K562 (cell line): ENCODE measurements at regions not wholly inside any gene's neighbourhood (a gene's known extent, or its start where the extent isn't known, plus 50 kb on each side); places are given as distances from the start of the nearest gene placed in this dataset.

Experiments
- DNMT1 ChIP-seq: fragments of 450-650 bp; IDR thresholded peaks from 2 replicates; pipeline ENCODE4 v1.6.1; 2016; ENCODE audit warnings: antibody characterized with exemption, mild to moderate bottlenecking
- FOXK2 ChIP-seq, 2 experiments: fragments of 450-650 bp; IDR thresholded peaks in 1 of 2; conservative IDR thresholded peaks in 1 of 2; 2 replicates each; pipeline ENCODE4 v1.6.1; 2016; ENCODE audit warnings: low read depth in 2 of 2, mild to moderate bottlenecking in 1 of 2
- NFE2L1 ChIP-seq: fragments of 450-650 bp; IDR thresholded peaks from 2 replicates; pipeline ENCODE4 v1.6.1; 2016; ENCODE audit warnings: missing genetic modification characterization, low read depth, mild to moderate bottlenecking, missing compliant biosample characterization, moderate library complexity, borderline replicate concordance
- NFIC ChIP-seq: fragments of 450-650 bp; IDR thresholded peaks from 2 replicates; pipeline ENCODE4 v1.6.1; 2017; ENCODE audit warnings: mild to moderate bottlenecking, inconsistent platforms
- SMAD1 ChIP-seq: fragments of 150-350 bp; IDR thresholded peaks from 2 replicates; pipeline ENCODE4 v1.6.1; 2014; ENCODE audit warnings: low read length, low read depth; ENCODE audit not compliant: partially characterized antibody
- TF ChIP-seq, protein P1 (sequence below): fragments of 450-650 bp; formaldehyde crosslinking; IDR thresholded peaks from 2 replicates; pipeline ENCODE4 v1.4.0; 2020; ENCODE audit warnings: mild to moderate bottlenecking, mixed read lengths
- TF ChIP-seq, protein P2 (sequence below): sonication (generic); formaldehyde crosslinking; IDR thresholded peaks from 2 replicates; pipeline ENCODE4 v1.8.0; 2022; ENCODE audit warnings: mild to moderate bottlenecking, low read depth, missing genetic modification reagents
- TF ChIP-seq, protein P3 (sequence below): sonication (generic); formaldehyde crosslinking; IDR thresholded peaks from 2 replicates; pipeline ENCODE4 v1.8.1; 2022; ENCODE audit warnings: missing genetic modification reagents

DNA sequence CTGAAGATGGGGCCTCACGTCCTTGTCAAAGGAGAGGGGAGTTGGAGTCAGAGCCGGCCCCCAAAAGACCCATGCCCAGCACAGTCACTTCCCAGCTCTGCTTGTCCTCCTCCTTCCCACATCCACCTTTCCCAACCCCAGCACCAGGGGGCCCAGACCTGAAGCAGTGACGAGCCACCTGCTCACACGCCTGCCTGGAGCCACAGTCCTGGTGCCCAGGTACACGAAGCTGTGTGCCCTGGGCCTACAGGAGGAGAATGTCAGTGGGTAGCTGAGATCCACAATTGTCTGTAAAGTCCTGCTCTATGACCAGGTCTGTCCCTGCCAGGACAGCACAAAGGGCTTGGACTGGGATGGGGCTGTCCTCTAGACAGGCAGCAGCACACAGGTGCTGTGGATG is 126.8 kb upstream of the PZP start:
- TF ChIP-seq DNMT1 (no peak), NFE2L1 (tag) (no peak), FOXK2 (conservative IDR thresholded peaks at IDR 0.05 in 1 of 2, IDR thresholded peaks at IDR 0.05 in 1 of 2; ENCODE audit: low read depth in 2 of 2) (no peak), NFIC (no peak), SMAD1 (no peak)
- TF ChIP-seq, protein P1, sequence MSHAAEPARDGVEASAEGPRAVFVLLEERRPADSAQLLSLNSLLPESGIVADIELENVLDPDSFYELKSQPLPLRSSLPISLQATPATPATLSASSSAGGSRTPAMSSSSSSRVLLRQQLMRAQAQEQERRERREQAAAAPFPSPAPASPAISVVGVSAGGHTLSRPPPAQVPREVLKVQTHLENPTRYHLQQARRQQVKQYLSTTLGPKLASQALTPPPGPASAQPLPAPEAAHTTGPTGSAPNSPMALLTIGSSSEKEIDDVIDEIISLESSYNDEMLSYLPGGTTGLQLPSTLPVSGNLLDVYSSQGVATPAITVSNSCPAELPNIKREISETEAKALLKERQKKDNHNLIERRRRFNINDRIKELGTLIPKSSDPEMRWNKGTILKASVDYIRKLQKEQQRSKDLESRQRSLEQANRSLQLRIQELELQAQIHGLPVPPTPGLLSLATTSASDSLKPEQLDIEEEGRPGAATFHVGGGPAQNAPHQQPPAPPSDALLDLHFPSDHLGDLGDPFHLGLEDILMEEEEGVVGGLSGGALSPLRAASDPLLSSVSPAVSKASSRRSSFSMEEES: no peak
- TF ChIP-seq, protein P2, sequence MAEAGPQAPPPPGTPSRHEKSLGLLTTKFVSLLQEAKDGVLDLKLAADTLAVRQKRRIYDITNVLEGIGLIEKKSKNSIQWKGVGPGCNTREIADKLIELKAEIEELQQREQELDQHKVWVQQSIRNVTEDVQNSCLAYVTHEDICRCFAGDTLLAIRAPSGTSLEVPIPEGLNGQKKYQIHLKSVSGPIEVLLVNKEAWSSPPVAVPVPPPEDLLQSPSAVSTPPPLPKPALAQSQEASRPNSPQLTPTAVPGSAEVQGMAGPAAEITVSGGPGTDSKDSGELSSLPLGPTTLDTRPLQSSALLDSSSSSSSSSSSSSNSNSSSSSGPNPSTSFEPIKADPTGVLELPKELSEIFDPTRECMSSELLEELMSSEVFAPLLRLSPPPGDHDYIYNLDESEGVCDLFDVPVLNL: no peak
- TF ChIP-seq, protein P3, sequence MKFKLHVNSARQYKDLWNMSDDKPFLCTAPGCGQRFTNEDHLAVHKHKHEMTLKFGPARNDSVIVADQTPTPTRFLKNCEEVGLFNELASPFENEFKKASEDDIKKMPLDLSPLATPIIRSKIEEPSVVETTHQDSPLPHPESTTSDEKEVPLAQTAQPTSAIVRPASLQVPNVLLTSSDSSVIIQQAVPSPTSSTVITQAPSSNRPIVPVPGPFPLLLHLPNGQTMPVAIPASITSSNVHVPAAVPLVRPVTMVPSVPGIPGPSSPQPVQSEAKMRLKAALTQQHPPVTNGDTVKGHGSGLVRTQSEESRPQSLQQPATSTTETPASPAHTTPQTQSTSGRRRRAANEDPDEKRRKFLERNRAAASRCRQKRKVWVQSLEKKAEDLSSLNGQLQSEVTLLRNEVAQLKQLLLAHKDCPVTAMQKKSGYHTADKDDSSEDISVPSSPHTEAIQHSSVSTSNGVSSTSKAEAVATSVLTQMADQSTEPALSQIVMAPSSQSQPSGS (CRISPR knock-in tag): no peak
